GM06990 (cell line): ENCODE measurements at regions not wholly inside any gene's neighbourhood (a gene's known extent, or its start where the extent isn't known, plus 50 kb on each side); places are given as distances from the start of the nearest gene placed in this dataset.
A peak's percentile ranks its signal among the peaks of the same experiment; 100 is the strongest.

ENCODE experiments used
- DNase-seq: peaks from one replicate; pipeline ENCODE4 v3.0.0-alpha.2; 2011; ENCODE audit not compliant: insufficient read length; ENCODE audit errors: extremely low read depth
- H3K27me3 ChIP-seq: replicated peaks from 2 replicates; pipeline ENCODE4 v1.6.0; 2011; ENCODE audit warnings: low read length; ENCODE audit not compliant: control insufficient read depth, insufficient read depth
- H3K36me3 ChIP-seq: 2 replicates; pipeline ENCODE4 v1.5.1; 2011; ENCODE audit warnings: low read length; ENCODE audit not compliant: control insufficient read depth, insufficient read depth
- H3K4me3 ChIP-seq: replicated peaks from 2 replicates; pipeline ENCODE4 v1.5.1; 2011; ENCODE audit warnings: low read depth, mild to moderate bottlenecking, control low read depth, low read length
- CTCF ChIP-seq: IDR thresholded peaks from 2 replicates; pipeline ENCODE4 v1.5.1; 2011; ENCODE audit warnings: low read length, control low read depth, mild to moderate bottlenecking, inconsistent platforms; ENCODE audit not compliant: insufficient read depth, poor library complexity, severe bottlenecking

DNA sequence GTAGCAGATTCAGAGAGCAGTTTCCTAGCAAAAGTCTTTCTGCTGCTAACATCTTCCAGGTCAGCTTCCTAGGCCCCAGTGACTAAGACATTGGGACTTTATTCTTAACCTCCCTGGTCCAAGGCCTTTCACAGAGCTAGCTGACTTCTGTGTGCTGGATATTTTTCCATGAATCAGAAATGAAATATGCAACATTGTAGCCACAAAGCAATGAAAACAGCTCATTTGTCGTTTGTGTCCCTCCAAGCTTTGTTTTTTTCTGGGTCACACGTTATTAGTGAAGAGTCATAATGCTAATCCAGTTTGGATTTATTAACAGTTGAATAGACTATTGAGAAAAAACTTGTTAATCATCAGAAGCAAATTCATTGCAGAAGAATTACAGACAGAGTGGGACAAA lies 82.4 kb downstream of the ARF6 start:
- H3K27me3 ChIP-seq, result no peaks in the 10 kb centered on the region
- TF ChIP-seq CTCF, result no peak

DNA sequence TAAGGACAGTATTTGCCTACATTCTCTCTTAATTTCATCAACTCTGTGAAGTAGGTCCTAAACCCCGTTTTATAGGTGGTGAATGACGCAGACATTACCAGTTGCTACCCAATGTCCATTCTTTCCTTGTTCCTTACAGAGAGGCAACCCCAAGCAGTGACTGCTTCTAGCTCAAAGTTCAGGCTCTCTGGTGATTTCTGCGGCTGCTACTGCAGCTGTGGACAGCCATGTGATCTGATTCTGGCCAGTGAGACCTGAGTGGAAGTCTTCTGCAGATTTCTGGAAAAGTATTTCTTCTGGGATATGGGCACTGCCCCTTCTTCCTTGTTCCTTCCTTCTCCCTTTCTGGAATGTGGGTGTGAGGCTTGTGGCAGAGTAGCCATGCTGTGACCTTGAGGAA lies 82.9 kb downstream of the ARF6 start:
- Histone ChIP-seq H3K36me3 (no peaks in the 10 kb centered on the region), H3K4me3 (no peak overlapping the region), H3K27me3 (no peaks in the 10 kb centered on the region)
- TF ChIP-seq CTCF, result no peak
- no peak for DNase-seq

More for the DNA sequence above, 82.4 kb downstream of the ARF6 start:
- no peak overlapping the region for H3K4me3 ChIP-seq
- no peaks in the 10 kb centered on the region for H3K36me3 ChIP-seq
- no peak for DNase-seq

DNA sequence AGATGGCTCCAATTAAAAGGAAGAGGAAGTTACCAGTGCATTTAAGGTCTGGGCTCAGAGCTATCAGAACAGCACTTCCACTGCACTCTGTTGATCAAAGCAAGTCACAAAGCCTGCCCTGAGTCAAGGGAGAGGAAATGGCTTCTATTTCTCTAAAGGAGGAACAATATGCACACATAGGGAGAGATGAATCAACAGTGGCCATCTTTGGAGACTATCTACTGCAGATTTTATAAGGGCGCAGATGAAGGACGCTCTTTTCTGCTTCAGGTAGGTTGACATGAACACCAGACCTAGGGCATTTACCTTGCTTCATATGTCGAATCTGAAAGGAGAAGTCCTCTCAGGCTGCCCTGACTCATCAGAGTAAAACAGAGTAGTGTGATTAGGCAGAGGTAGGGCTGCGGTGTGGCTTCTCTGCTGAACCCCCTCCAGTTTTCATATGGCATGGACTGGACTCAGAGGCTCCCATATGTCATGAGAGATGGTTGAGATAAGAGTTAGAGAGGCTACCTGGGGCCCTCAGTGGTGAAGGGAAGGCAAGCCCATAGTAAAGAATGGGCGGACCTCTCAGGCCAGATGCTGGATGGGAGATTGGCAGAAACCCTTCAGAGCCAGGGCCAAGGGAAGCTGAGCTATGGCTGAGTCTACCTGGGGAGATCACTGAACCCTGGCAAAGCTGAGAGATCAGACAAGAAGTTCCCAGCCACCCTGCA lies 84.4 kb downstream of the ARF6 start:
- Histone ChIP-seq H3K4me3 (no peak overlapping the region), H3K36me3 (no peaks in the 10 kb centered on the region), H3K27me3 (no peaks in the 10 kb centered on the region)
- peak; percentile 59 for DNase-seq
- no peak for TF ChIP-seq CTCF

- no peak for TF ChIP-seq CTCF
- Histone ChIP-seq H3K27me3 (no peaks in the 10 kb centered on the region), H3K36me3 (no peaks in the 10 kb centered on the region), H3K4me3 (no peak overlapping the region)
- no peak for DNase-seq
Measured at GRCh38 chr14:49980027-49980426, 87.1 kb downstream of the ARF6 start.

DNA sequence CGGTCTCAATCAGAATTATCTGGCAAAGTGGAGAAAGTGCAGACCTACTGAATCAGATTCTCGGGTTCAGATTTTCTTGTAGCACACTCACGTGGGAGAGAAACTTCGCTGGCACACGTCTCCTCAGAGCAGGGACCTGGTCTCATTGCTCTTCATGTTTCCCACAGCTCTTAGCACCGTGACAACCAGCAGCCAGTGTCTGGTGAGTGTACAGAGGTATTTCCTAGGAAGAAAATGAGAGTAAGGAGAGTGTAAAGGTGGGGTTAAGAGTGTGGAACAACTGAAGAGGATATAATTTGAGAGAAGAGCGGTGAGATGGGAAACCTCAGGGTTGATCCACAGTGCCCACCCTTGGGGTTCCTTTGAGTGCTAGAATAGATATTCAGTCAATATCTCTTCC lies 89.2 kb downstream of the ARF6 start:
- no peaks in the 10 kb centered on the region for H3K36me3 ChIP-seq
- no peaks in the 10 kb centered on the region for H3K27me3 ChIP-seq
- DNase-seq, result no peak
- H3K4me3 ChIP-seq, result no peak overlapping the region
- no peak for TF ChIP-seq CTCF

DNA sequence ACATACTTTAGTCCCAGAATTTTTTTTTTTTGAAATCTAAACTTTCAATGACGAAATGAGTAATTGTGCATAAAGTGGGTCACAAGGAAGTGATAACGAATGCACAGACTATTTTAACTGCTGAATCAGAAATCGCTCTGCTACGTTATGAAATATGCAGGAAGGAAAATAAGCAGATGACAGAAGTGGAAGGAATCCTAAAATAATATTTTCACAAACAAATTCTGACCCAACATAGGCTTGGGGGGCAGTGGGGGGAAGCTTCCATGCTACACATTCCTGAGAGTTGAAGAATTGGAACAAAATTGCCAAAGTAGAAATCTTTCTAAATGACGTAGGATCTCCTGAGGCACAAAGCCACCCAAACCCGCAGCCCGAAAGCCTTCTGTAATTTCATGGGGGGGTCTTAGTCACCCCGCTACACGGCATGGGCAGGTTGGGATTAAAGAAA lies 89.6 kb downstream of the ARF6 start:
- no peak for TF ChIP-seq CTCF
- Histone ChIP-seq H3K27me3 (no peaks in the 10 kb centered on the region), H3K4me3 (no peak overlapping the region), H3K36me3 (no peaks in the 10 kb centered on the region)
- no peak for DNase-seq
